Stimulated activated CD4-positive, alpha-beta T cell treated with anti-CD3 and anti-CD28 coated beads, Interleukin-12 subunit alpha, Interleukin-12 subunit beta, amount 100 ng/mL, for 48 hours (primary cell): ENCODE measurements at regions not wholly inside any gene's neighbourhood (a gene's known extent, or its start where the extent isn't known, plus 50 kb on each side); places are given as distances from the start of the nearest gene placed in this dataset.

Experiments
- DNase-seq, 3 donors: peaks; one replicate each; pipeline ENCODE4 v3.0.0-alpha.2; 2020; ENCODE audit warnings: low read depth in 2 of 3, low spot score in 1 of 3

DNA sequence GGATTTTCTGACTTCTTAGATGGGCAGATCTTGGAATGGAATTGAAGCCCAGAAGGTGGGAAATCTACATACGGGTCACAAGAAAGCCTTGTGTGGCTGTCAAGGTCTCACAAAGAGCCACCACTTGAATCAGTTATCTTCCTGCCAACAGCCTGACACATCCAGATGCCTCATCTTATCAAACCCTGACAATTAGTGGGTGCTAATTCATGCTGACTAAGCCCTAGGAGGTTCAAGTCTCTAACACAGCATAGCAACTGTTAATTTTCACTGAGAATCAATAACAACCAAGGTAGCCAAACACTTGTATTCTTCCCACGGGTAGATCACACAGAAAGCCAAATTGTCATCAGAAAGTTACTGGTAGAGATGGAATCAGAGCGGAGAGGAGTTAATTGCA lies 222.2 kb downstream of the TMEM167A start:
- DNase-seq: no peak

- DNase-seq: no peak
Observed at GRCh38 chr5:82851471-82851870, 225.7 kb downstream of the TMEM167A start.

GRCh38 chr5:82850393-82850792 lies 226.8 kb downstream of the TMEM167A start:
- no peak for DNase-seq

- no peak for DNase-seq
Observed at GRCh38 chr5:82849885-82850284, 227.3 kb downstream of the TMEM167A start.

- DNase-seq: no peak
Observed at GRCh38 chr5:82847562-82847961, 229.6 kb downstream of the TMEM167A start.

DNA sequence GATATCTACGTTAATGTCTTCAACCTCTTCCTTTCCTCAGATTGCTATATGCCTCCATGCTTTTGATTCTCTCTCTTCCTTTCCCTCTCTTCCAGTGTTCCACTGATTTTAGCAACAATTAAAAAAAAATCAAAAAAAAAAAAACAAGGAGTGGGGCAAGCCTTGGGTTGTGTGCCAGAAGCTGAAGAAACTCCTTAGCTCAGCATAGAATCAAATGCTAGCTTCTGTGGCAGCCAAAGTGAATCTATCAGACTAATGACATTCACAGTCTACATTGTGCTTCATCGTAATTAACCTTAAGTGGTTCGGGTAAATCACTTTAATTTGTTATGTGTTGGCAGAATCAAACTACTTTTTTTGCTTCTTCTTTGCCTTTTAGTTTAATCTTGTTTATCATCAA lies 237.3 kb downstream of the TMEM167A start:
- no peak for DNase-seq

GRCh38 chr5:82835488-82835887 lies 241.7 kb downstream of the TMEM167A start:
- DNase-seq: no peak

DNA sequence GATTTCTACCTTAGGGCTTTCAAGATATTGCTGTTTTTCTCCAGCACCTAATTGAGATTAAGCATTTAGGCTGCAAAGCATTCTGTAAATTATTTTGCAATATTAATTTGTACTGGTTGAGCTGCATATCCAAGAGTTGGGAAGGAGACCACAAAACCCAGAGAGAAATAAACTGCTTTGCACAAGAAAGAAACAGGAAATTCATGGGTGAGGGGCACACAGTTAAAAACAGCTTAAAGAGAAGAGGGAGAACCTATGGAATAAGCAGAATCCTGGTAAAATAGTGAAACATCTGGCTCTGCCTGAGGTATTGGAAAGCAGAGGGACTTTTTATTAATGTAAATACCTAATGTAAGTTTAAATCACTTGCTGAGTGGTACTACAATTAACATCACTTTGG lies 243.0 kb downstream of the TMEM167A start:
- no peak for DNase-seq

GRCh38 chr5:82833277-82833676 lies 243.9 kb downstream of the TMEM167A start:
- DNase-seq: no peak

GRCh38 chr5:82832445-82832844 lies 244.7 kb downstream of the TMEM167A start:
- DNase-seq: no peak

GRCh38 chr5:82828211-82828610 lies 249.0 kb downstream of the TMEM167A start:
- DNase-seq: no peak

DNA sequence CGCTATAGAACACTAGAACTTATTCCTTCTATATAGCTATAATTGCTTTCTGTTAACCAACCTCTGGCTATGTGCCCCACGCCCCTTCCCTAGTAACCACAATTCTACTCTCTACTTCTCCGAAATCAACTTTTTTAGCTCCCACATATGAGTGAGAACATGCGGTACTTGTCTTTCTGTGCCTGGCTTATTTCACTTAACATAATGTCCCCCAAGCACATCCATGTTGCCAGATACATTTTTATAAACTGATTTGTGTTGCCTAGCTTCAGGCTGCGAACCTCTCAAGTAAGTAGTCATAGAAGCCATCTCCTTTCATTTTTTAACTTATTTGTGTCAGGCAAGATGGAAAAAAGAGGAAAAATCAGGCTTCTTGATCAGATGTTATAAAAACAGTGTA lies 249.5 kb downstream of the TMEM167A start:
- DNase-seq: no peak

DNA sequence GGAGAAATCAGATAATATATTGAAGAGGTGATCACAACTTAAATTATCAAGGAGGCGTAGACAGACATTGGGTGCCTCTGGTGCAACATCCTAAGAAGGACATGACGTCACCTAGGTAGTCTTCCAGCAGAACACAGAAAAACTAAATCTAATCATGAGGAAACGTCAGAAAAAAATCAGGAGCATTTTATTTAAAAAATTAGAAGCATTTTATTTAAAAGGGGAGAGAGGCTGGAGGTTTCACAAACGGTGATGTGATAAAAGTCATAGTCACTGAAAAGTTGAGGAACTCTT lies 254.6 kb downstream of the TMEM167A start:
- no peak for DNase-seq

- no peak for DNase-seq
Observed at GRCh38 chr5:82821846-82822633, 255.2 kb downstream of the TMEM167A start.

GRCh38 chr5:82820961-82821845 lies 256.0 kb downstream of the TMEM167A start:
- no peak for DNase-seq

GRCh38 chr5:82820188-82820587 lies 257.0 kb downstream of the TMEM167A start:
- no peak for DNase-seq

DNA sequence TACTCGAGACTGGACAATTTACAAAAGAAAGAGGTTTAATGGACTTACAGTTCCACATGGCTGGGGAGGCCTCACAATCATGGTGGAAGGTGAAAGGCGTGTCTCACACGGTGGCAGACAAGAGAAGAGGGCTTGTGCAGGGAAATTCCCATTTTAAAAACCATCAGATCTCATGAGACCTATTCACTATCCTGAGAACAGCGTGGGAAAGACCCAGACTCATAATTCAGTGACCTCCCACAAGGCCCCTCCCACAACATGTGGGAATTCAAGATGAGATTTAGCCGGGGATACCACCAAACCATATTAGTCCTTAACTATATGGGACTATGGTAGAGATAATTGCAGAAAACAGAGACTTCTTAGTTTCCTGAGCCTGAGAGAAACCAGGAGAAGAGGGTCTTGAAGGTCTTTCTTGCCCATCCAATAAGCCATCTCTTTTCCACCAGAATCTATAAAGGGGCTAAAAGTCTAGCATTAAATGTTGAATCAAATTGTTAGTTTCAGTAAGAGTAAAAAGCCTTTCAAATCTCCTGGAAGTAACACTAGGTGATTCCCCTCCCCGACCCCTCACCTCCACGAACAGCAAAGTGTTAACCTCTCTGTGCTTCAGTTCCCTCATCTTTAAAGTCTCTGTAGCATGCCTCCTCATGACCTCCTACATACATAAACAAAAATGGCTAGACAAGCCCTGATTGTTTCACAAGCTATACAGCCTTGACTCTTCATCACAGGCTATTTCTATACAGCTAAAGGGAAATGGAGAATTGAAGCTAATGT lies 259.1 kb downstream of the TMEM167A start:
- DNase-seq: no peak

DNA sequence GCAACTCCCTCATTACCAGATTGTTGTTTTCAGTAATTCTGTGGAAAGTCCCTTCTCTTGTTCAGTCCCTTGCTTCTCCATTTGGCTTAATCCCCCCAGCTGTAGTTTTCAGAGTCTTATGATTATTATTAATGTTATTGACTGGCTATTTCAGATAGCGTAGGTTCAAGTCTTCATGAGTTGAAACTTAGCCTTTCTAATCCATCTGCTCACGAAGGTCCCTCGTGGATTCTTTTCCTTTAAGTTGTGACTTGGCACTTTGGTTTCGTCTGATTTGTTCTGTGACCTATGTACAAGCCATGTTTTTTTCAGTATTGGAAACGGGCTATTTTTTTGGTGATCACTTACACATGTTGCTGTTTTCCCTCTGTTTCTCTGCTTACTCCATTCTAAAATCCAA lies 260.3 kb downstream of the TMEM167A start:
- DNase-seq: no peak

- no peak for DNase-seq
Observed at GRCh38 chr5:82815871-82816270, 261.3 kb downstream of the TMEM167A start.

DNA sequence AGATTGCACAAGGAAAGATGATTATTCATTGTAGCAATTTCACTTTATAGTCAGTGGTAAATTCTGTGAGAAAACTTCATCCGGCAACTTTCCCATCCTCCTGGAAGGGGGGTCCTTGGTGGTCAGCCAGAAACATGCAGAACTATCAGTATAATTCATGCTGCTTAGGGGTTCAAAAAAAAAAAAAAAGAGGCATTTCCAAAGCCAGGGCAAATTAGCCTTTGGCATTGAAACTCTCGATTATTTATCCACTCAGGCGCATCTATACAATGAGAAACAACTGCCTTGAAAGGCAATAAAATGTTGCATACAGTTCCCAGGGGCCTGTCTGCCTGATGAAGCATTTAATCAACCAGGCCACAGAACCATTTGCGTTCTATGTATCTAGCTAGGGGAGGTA lies 263.3 kb downstream of the TMEM167A start:
- no peak for DNase-seq

DNA sequence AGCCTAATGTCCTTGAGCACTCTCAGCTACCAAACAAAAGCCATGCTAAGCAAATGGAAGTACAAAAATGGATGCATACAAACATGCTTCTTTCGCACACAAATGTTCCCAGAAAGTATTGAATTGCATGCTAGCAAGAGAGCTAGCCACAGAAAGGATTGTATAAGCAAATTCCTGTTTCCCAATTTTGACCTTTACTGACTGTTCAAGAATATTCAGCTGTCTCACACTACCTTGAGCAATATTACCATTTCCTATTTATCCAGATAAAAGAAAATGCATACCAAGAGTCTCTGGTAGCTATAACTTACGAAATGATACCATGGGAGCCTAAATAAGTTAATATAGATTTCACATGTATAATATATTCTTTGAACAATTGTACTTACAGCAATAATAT lies 264.6 kb downstream of the TMEM167A start:
- no peak for DNase-seq

GRCh38 chr5:82811490-82811889 lies 265.7 kb downstream of the TMEM167A start:
- no peak for DNase-seq
